DMS 273 treated with DMSO at 0.1 percent for 48 hours (cell line): ENCODE measurements at regions not wholly inside any gene's neighbourhood (a gene's known extent, or its start where the extent isn't known, plus 50 kb on each side); places are given as distances from the start of the nearest gene placed in this dataset.
"Not testable (repeated sequence)": the region's sequence is repeated elsewhere in the genome, so short reads cannot be mapped to it uniquely, and the experiment has no call there.

ENCODE experiments used
- DNase-seq: peaks from one replicate; lab custom pipeline; 2025; lab: John Stamatoyannopoulos, UW

- no peak for DNase-seq
Observed at GRCh38 chr3:127417709-127418559, 130.1 kb upstream of the PRR20G start.

- no peak for DNase-seq
Observed at GRCh38 chr3:127413871-127414270, 126.0 kb upstream of the PRR20G start.

- DNase-seq = no peak
Observed at GRCh38 chr3:127413318-127413673, 125.5 kb upstream of the PRR20G start.

- DNase-seq = no peak
Observed at GRCh38 chr3:127412578-127413317, 124.9 kb upstream of the PRR20G start.

- not testable (repeated sequence) for DNase-seq
Observed at GRCh38 chr3:127411875-127412274, 124.0 kb upstream of the PRR20G start.

GRCh38 chr3:127411083-127411727, 123.4 kb upstream of the PRR20G start:
- no peak for DNase-seq

GRCh38 chr3:127410678-127411077, 122.8 kb upstream of the PRR20G start:
- DNase-seq = no peak

GRCh38 chr3:127410137-127410488, 122.3 kb upstream of the PRR20G start:
- DNase-seq = no peak

- DNase-seq = no peak
Observed at GRCh38 chr3:127409421-127410136, 121.7 kb upstream of the PRR20G start.

- DNase-seq = no peak
Observed at GRCh38 chr3:127408684-127409420, 121.0 kb upstream of the PRR20G start.

- no peak for DNase-seq
Observed at GRCh38 chr3:127408022-127408683, 120.3 kb upstream of the PRR20G start.

- DNase-seq = no peak
Observed at GRCh38 chr3:127407026-127407939, 119.4 kb upstream of the PRR20G start.

GRCh38 chr3:127406309-127407025, 118.6 kb upstream of the PRR20G start:
- DNase-seq = no peak

GRCh38 chr3:127405791-127406190, 117.9 kb upstream of the PRR20G start:
- DNase-seq = no peak

GRCh38 chr3:127405010-127405598, 117.3 kb upstream of the PRR20G start:
- no peak for DNase-seq

- DNase-seq = no peak
Observed at GRCh38 chr3:127404221-127405009, 116.6 kb upstream of the PRR20G start.

GRCh38 chr3:127403795-127404194, 115.9 kb upstream of the PRR20G start:
- DNase-seq = no peak

GRCh38 chr3:127399154-127399553, 111.3 kb upstream of the PRR20G start:
- no peak for DNase-seq
